ENCODE measurements at regions not wholly inside any gene's neighbourhood (a gene's known extent, or its start where the extent isn't known, plus 50 kb on each side); places are given as distances from the start of the nearest gene placed in this dataset.

- no peak overlapping the region for H3K27ac ChIP-seq (ENCODE audit: insufficient read depth, low read length, poor library complexity, severe bottlenecking)
- no peak overlapping the region for H3K4me3 ChIP-seq (ENCODE audit: low read depth, low read length)
- ATAC-seq (ENCODE audit: low read depth in 2 of 2): no peak
- Mint-ChIP-seq H3K9me3 (peaks cover 0 to 8% (median 0%) of the 10 kb centered on the region in 7 donors), H3K4me3 (no peak overlapping the region), H3K27me3 (no peaks in the 10 kb centered on the region), H3K36me3 (no peaks in the 10 kb centered on the region), H3K27ac (no peak overlapping the region), H3K4me1 (no peaks in the 10 kb centered on the region)
- DNase-seq: no peak
- no peaks in the 10 kb centered on the region for H3K9me3 ChIP-seq (ENCODE audit: control insufficient read depth in 2 of 2, low read length in 2 of 2)
- no peaks in the 10 kb centered on the region for H3K36me3 ChIP-seq (ENCODE audit: control insufficient read depth, insufficient read depth, low read length)
- H3K4me1 ChIP-seq (ENCODE audit: control insufficient read depth, insufficient read depth, low read length, poor library complexity, severe bottlenecking): no peaks in the 10 kb centered on the region
- no peaks in the 10 kb centered on the region for H3K27me3 ChIP-seq (ENCODE audit: control insufficient read depth, insufficient read depth, low read length)
Observed at GRCh38 chr12:90628213-90628612, 326.8 kb downstream of the CCER1 start.

DNA sequence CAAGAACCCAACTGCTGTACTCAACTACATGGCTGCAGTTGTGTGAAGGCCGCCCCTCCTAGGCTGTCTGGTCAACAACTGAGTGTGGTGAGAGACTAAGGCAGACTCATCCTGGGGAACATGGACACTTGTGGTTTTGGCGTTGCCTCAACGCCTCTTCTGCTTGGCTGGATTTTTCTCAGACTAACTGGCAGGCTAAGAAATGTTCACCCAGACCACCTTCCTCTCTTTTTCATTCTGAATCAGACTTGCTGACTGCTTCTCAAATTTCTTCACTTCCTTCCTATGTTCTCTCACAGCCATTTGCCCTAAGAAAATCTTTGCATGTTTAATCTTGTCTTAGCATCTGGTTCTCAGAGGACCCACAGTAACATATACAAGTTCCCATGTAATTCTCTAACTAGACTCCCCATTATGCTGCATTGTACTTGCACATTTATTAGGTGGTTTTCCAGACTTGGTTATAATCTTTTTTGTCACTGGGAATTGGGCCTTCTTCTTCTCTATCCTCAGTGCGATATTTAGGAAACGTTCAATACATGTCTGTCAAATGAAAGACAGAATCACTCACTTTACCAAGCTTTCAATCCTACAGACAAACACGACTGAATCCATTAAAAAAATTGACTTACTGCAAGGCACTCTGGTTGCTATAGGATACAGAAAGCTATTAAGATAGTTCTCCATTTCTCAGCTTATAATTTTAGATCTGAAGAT, 327.6 kb downstream of the CCER1 start:
- Histone ChIP-seq H3K4me3 (ENCODE audit: low read depth, low read length) (no peak overlapping the region), H3K27me3 (ENCODE audit: control insufficient read depth, insufficient read depth, low read length) (no peaks in the 10 kb centered on the region), H3K27ac (ENCODE audit: insufficient read depth, low read length, poor library complexity, severe bottlenecking) (no peak overlapping the region), H3K36me3 (ENCODE audit: control insufficient read depth, insufficient read depth, low read length) (no peaks in the 10 kb centered on the region), H3K9me3 (ENCODE audit: control insufficient read depth in 2 of 2, low read length in 2 of 2) (no peaks in the 10 kb centered on the region), H3K4me1 (ENCODE audit: control insufficient read depth, insufficient read depth, low read length, poor library complexity, severe bottlenecking) (no peaks in the 10 kb centered on the region)
- H3K9me3 Mint-ChIP-seq: peaks cover 0 to 3% (median 2%) of the 10 kb centered on the region in 7 donors
- H3K4me3 Mint-ChIP-seq: no peak overlapping the region
- no peak overlapping the region for H3K27ac Mint-ChIP-seq
- no peaks in the 10 kb centered on the region for H3K27me3 Mint-ChIP-seq
- H3K36me3 Mint-ChIP-seq: no peaks in the 10 kb centered on the region
- no peaks in the 10 kb centered on the region for H3K4me1 Mint-ChIP-seq
- ATAC-seq (ENCODE audit: low read depth in 2 of 2) (no peak), DNase-seq (no peak)

DNA sequence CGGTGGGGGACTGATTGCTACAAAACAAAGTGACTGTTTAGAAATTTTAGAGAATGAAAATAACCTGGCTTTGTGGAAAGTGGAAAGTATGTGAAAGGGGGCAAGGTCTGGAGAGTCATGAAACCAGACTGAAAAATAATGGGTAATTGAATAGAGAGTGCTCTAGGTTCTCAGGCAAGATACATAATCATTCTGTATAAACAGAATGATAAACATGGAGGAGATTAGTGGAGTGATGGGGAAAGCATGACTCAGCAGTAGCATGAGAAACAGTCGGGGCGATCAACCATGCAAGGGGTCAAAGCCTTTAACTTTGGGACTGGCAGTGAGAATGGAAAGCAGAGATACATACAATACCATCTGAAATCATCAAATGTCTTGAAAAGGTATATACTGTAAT, 332.5 kb downstream of the CCER1 start:
- Histone ChIP-seq H3K9me3 (ENCODE audit: control insufficient read depth in 2 of 2, low read length in 2 of 2) (no peaks in the 10 kb centered on the region), H3K27ac (ENCODE audit: insufficient read depth, low read length, poor library complexity, severe bottlenecking) (no peak overlapping the region), H3K27me3 (ENCODE audit: control insufficient read depth, insufficient read depth, low read length) (no peaks in the 10 kb centered on the region), H3K4me1 (ENCODE audit: control insufficient read depth, insufficient read depth, low read length, poor library complexity, severe bottlenecking) (no peaks in the 10 kb centered on the region), H3K4me3 (ENCODE audit: low read depth, low read length) (no peak overlapping the region), H3K36me3 (ENCODE audit: control insufficient read depth, insufficient read depth, low read length) (no peaks in the 10 kb centered on the region)
- H3K4me3 Mint-ChIP-seq: no peak overlapping the region
- H3K27me3 Mint-ChIP-seq: no peaks in the 10 kb centered on the region
- ATAC-seq (ENCODE audit: low read depth in 2 of 2) (no peak), DNase-seq (no peak)
- H3K36me3 Mint-ChIP-seq: no peaks in the 10 kb centered on the region
- peaks cover 0 to 4% (median 3%) of the 10 kb centered on the region in 7 donors for H3K9me3 Mint-ChIP-seq
- no peaks in the 10 kb centered on the region for H3K4me1 Mint-ChIP-seq
- no peak overlapping the region for H3K27ac Mint-ChIP-seq

DNA sequence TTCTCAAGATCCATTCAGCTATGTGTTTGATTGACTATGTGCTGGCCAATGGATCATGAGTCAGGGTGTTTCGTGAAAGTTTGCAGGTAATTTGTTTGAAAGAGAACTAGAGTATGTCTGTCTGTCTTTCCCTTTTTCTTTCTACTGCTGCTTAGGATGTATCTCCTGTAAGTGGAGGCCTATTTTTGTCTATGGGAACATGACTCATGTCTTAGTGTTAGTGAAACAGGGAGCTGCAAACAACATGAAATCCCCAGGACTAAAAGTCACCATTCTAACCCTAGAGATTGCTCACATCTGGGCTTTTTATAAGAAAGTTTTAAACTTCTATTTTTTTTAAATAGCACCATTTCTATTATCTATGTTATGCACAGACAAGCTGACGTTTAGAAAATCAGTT, 333.0 kb downstream of the CCER1 start:
- no peaks in the 10 kb centered on the region for H3K27me3 ChIP-seq (ENCODE audit: control insufficient read depth, insufficient read depth, low read length)
- Mint-ChIP-seq H3K9me3 (peaks cover 0 to 4% (median 2%) of the 10 kb centered on the region in 7 donors), H3K27ac (no peak overlapping the region), H3K27me3 (no peaks in the 10 kb centered on the region), H3K4me1 (no peaks in the 10 kb centered on the region), H3K36me3 (no peaks in the 10 kb centered on the region), H3K4me3 (no peak overlapping the region)
- DNase-seq (no peak), ATAC-seq (ENCODE audit: low read depth in 2 of 2) (no peak)
- no peaks in the 10 kb centered on the region for H3K36me3 ChIP-seq (ENCODE audit: control insufficient read depth, insufficient read depth, low read length)
- no peak overlapping the region for H3K4me3 ChIP-seq (ENCODE audit: low read depth, low read length)
- H3K9me3 ChIP-seq (ENCODE audit: control insufficient read depth in 2 of 2, low read length in 2 of 2): no peaks in the 10 kb centered on the region
- H3K27ac ChIP-seq (ENCODE audit: insufficient read depth, low read length, poor library complexity, severe bottlenecking): no peak overlapping the region
- H3K4me1 ChIP-seq (ENCODE audit: control insufficient read depth, insufficient read depth, low read length, poor library complexity, severe bottlenecking): no peaks in the 10 kb centered on the region

- H3K4me3 Mint-ChIP-seq: no peak overlapping the region
- H3K27me3 Mint-ChIP-seq: no peaks in the 10 kb centered on the region
- ATAC-seq (ENCODE audit: low read depth in 2 of 2): no peak
- H3K27me3 ChIP-seq (ENCODE audit: control insufficient read depth, insufficient read depth, low read length): no peaks in the 10 kb centered on the region
- H3K4me3 ChIP-seq (ENCODE audit: low read depth, low read length): no peak overlapping the region
- no peaks in the 10 kb centered on the region for H3K4me1 Mint-ChIP-seq
- H3K9me3 Mint-ChIP-seq: peaks cover 0 to 4% (median 2%) of the 10 kb centered on the region in 7 donors
- H3K27ac Mint-ChIP-seq: no peak overlapping the region
- no peaks in the 10 kb centered on the region for H3K9me3 ChIP-seq (ENCODE audit: control insufficient read depth in 2 of 2, low read length in 2 of 2)
- no peaks in the 10 kb centered on the region for H3K36me3 Mint-ChIP-seq
- H3K27ac ChIP-seq (ENCODE audit: insufficient read depth, low read length, poor library complexity, severe bottlenecking): no peak overlapping the region
- H3K4me1 ChIP-seq (ENCODE audit: control insufficient read depth, insufficient read depth, low read length, poor library complexity, severe bottlenecking): no peaks in the 10 kb centered on the region
- no peak for DNase-seq
- H3K36me3 ChIP-seq (ENCODE audit: control insufficient read depth, insufficient read depth, low read length): no peaks in the 10 kb centered on the region
Observed at GRCh38 chr12:90619943-90620342, 335.0 kb downstream of the CCER1 start.

GRCh38 chr12:90618586-90618985, 336.4 kb downstream of the CCER1 start:
- ATAC-seq (ENCODE audit: low read depth in 2 of 2) (no peak), DNase-seq (no peak)
- no peaks in the 10 kb centered on the region for H3K27me3 ChIP-seq (ENCODE audit: control insufficient read depth, insufficient read depth, low read length)
- Mint-ChIP-seq H3K9me3 (peaks cover 0 to 4% (median 0%) of the 10 kb centered on the region in 7 donors), H3K4me1 (no peaks in the 10 kb centered on the region), H3K27me3 (no peaks in the 10 kb centered on the region), H3K36me3 (no peaks in the 10 kb centered on the region), H3K4me3 (no peak overlapping the region), H3K27ac (no peak overlapping the region)
- H3K27ac ChIP-seq (ENCODE audit: insufficient read depth, low read length, poor library complexity, severe bottlenecking): no peak overlapping the region
- H3K36me3 ChIP-seq (ENCODE audit: control insufficient read depth, insufficient read depth, low read length): no peaks in the 10 kb centered on the region
- no peaks in the 10 kb centered on the region for H3K4me1 ChIP-seq (ENCODE audit: control insufficient read depth, insufficient read depth, low read length, poor library complexity, severe bottlenecking)
- H3K9me3 ChIP-seq (ENCODE audit: control insufficient read depth in 2 of 2, low read length in 2 of 2): no peaks in the 10 kb centered on the region
- H3K4me3 ChIP-seq (ENCODE audit: low read depth, low read length): no peak overlapping the region

GRCh38 chr12:90611891-90612290, 343.1 kb downstream of the CCER1 start:
- Histone ChIP-seq H3K4me3 (ENCODE audit: low read depth, low read length) (no peak overlapping the region), H3K9me3 (ENCODE audit: control insufficient read depth in 2 of 2, low read length in 2 of 2) (no peaks in the 10 kb centered on the region), H3K27me3 (ENCODE audit: control insufficient read depth, insufficient read depth, low read length) (no peaks in the 10 kb centered on the region), H3K4me1 (ENCODE audit: control insufficient read depth, insufficient read depth, low read length, poor library complexity, severe bottlenecking) (no peaks in the 10 kb centered on the region), H3K27ac (ENCODE audit: insufficient read depth, low read length, poor library complexity, severe bottlenecking) (no peak overlapping the region), H3K36me3 (ENCODE audit: control insufficient read depth, insufficient read depth, low read length) (no peaks in the 10 kb centered on the region)
- Mint-ChIP-seq H3K4me1 (no peaks in the 10 kb centered on the region), H3K27ac (no peak overlapping the region), H3K4me3 (no peak overlapping the region), H3K36me3 (no peaks in the 10 kb centered on the region), H3K9me3 (peaks cover 0 to 1% (median 0%) of the 10 kb centered on the region in 7 donors), H3K27me3 (no peaks in the 10 kb centered on the region)
- DNase-seq: no peak
- no peak for ATAC-seq (ENCODE audit: low read depth in 2 of 2)

GRCh38 chr12:90611048-90611447, 343.9 kb downstream of the CCER1 start:
- H3K9me3 Mint-ChIP-seq: peaks cover 0 to 1% (median 0%) of the 10 kb centered on the region in 7 donors
- no peak for DNase-seq
- no peaks in the 10 kb centered on the region for H3K36me3 Mint-ChIP-seq
- no peaks in the 10 kb centered on the region for H3K27me3 Mint-ChIP-seq
- H3K4me1 ChIP-seq (ENCODE audit: control insufficient read depth, insufficient read depth, low read length, poor library complexity, severe bottlenecking): no peaks in the 10 kb centered on the region
- no peaks in the 10 kb centered on the region for H3K4me1 Mint-ChIP-seq
- H3K4me3 ChIP-seq (ENCODE audit: low read depth, low read length): no peak overlapping the region
- H3K27me3 ChIP-seq (ENCODE audit: control insufficient read depth, insufficient read depth, low read length): no peaks in the 10 kb centered on the region
- no peaks in the 10 kb centered on the region for H3K9me3 ChIP-seq (ENCODE audit: control insufficient read depth in 2 of 2, low read length in 2 of 2)
- no peaks in the 10 kb centered on the region for H3K36me3 ChIP-seq (ENCODE audit: control insufficient read depth, insufficient read depth, low read length)
- H3K27ac Mint-ChIP-seq: no peak overlapping the region
- no peak overlapping the region for H3K27ac ChIP-seq (ENCODE audit: insufficient read depth, low read length, poor library complexity, severe bottlenecking)
- no peak for ATAC-seq (ENCODE audit: low read depth in 2 of 2)
- no peak overlapping the region for H3K4me3 Mint-ChIP-seq

Measured in CD4-positive, CD25-positive, alpha-beta regulatory T cell (primary cell).